CD4-positive, alpha-beta T cell treated with Interleukin-17A for 4 hours (primary cell): ENCODE measurements at regions not wholly inside any gene's neighbourhood (a gene's known extent, or its start where the extent isn't known, plus 50 kb on each side); places are given as distances from the start of the nearest gene placed in this dataset.

Source experiments
- DNase-seq: peaks from one replicate; pipeline ENCODE4 v3.0.0-alpha.2; 2020; ENCODE audit warnings: mixed read lengths

GRCh38 chr3:194281766-194282165, 69.4 kb downstream of the CPN2 start:
- no peak for DNase-seq

- no peak for DNase-seq
These were observed 68.5 kb downstream of the CPN2 start for GRCh38 chr3:194282436-194283122.

- no peak for DNase-seq
These were observed 67.7 kb downstream of the CPN2 start for GRCh38 chr3:194283221-194284006.

GRCh38 chr3:194284351-194284750, 66.8 kb downstream of the CPN2 start:
- DNase-seq: no peak

- no peak for DNase-seq
These were observed 65.9 kb downstream of the CPN2 start for GRCh38 chr3:194285024-194285849.

GRCh38 chr3:194285850-194286197, 65.3 kb downstream of the CPN2 start:
- no peak for DNase-seq

- no peak for DNase-seq
These were observed 64.6 kb downstream of the CPN2 start for GRCh38 chr3:194286375-194287146.

- DNase-seq: no peak
These were observed 63.8 kb downstream of the CPN2 start for GRCh38 chr3:194287374-194287773.

GRCh38 chr3:194287977-194288706, 63.0 kb downstream of the CPN2 start:
- DNase-seq: no peak
